ENCODE measurements at regions not wholly inside any gene's neighbourhood (a gene's known extent, or its start where the extent isn't known, plus 50 kb on each side); places are given as distances from the start of the nearest gene placed in this dataset.

- H3K4me2 ChIP-seq (ENCODE audit: low read length), result no peak overlapping the region
- no peak overlapping the region for H2AFZ ChIP-seq (ENCODE audit: low read length)
- no peak for TF ChIP-seq EZH2phosphoT487 (IDR thresholded peaks at IDR 0.05; ENCODE audit: borderline replicate concordance, low read depth, low read length)
- no peak for DNase-seq (ENCODE audit: low spot score)
- H3K9me3 ChIP-seq (ENCODE audit: low read length), result no peaks in the 10 kb centered on the region
- no peaks in the 10 kb centered on the region for H3K4me1 ChIP-seq (ENCODE audit: insufficient read depth, low read length, poor library complexity, severe bottlenecking)
- intact Hi-C loops (cut with micrococcal nuclease; ENCODE audit: unreplicated experiment), result loop anchor here (10.0 kb wide), 1 partner anchor 797 kb away; no protein-coding TSS in a partner anchor
- no peaks in the 10 kb centered on the region for H3K79me2 ChIP-seq (ENCODE audit: insufficient read depth, low read depth, low read length)
- H3K9me2 ChIP-seq (ENCODE audit: insufficient read depth, low read length), result no peaks in the 10 kb centered on the region
- H3K27ac ChIP-seq (ENCODE audit: low read depth, low read length, poor library complexity, severe bottlenecking), result no peak overlapping the region
- H4K20me1 ChIP-seq (ENCODE audit: insufficient read depth, low read length), result no peaks in the 10 kb centered on the region
- no peaks in the 10 kb centered on the region for H3K36me3 ChIP-seq (ENCODE audit: insufficient read depth, low read length)
- POLR2A ChIA-PET, result interaction anchor here (0.7 kb wide), 1 partner anchor 1702 kb away, joined by 3 read pairs; no protein-coding TSS in a partner anchor
- no peak overlapping the region for H3K4me3 ChIP-seq (ENCODE audit: low read depth, low read length, poor library complexity, severe bottlenecking)
- no TSS peak for BruUV-seq (replicated peaks)
- CTCF ChIA-PET (ENCODE audit: unreplicated experiment), result no interaction called here
These were observed 89.0 kb downstream of the NAF1 start for GRCh38 chr4:163077680-163078079.

DNA sequence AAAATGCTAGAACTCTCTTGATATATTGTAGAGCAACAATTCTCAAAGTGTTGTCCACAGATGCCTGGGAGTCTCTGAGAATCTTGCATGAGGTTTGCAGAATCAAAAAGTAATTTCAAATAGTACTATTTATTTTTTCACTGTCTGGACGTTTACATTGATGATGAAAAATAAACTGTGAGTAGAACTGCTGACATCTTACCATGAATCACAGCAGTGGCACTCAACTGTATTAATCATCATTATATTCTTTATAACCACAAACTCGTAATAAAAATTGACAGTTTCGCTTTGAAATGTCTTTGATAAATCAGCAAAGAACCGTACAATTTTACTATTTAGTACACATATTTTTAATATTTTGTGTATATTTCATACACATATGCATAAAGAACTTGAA, 94.5 kb downstream of the NAF1 start:
- H2AFZ ChIP-seq (ENCODE audit: low read length), result no peak overlapping the region
- H3K4me1 ChIP-seq (ENCODE audit: insufficient read depth, low read length, poor library complexity, severe bottlenecking), result no peaks in the 10 kb centered on the region
- POLR2A ChIA-PET, result no interaction called here
- no peaks in the 10 kb centered on the region for H4K20me1 ChIP-seq (ENCODE audit: insufficient read depth, low read length)
- intact Hi-C loops (cut with micrococcal nuclease; ENCODE audit: unreplicated experiment), result loop anchor here (10.0 kb wide), 1 partner anchor 803 kb away; no protein-coding TSS in a partner anchor
- no peaks in the 10 kb centered on the region for H3K9me3 ChIP-seq (ENCODE audit: low read length)
- no peak overlapping the region for H3K4me2 ChIP-seq (ENCODE audit: low read length)
- TF ChIP-seq, protein P1, sequence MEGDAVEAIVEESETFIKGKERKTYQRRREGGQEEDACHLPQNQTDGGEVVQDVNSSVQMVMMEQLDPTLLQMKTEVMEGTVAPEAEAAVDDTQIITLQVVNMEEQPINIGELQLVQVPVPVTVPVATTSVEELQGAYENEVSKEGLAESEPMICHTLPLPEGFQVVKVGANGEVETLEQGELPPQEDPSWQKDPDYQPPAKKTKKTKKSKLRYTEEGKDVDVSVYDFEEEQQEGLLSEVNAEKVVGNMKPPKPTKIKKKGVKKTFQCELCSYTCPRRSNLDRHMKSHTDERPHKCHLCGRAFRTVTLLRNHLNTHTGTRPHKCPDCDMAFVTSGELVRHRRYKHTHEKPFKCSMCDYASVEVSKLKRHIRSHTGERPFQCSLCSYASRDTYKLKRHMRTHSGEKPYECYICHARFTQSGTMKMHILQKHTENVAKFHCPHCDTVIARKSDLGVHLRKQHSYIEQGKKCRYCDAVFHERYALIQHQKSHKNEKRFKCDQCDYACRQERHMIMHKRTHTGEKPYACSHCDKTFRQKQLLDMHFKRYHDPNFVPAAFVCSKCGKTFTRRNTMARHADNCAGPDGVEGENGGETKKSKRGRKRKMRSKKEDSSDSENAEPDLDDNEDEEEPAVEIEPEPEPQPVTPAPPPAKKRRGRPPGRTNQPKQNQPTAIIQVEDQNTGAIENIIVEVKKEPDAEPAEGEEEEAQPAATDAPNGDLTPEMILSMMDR (conservative IDR thresholded peaks at IDR 0.05; ENCODE audit: low read length), result no peak
- no peak for TF ChIP-seq EZH2phosphoT487 (IDR thresholded peaks at IDR 0.05; ENCODE audit: borderline replicate concordance, low read depth, low read length)
- CTCF ChIA-PET (ENCODE audit: unreplicated experiment), result no interaction called here
- no TSS peak for BruUV-seq (replicated peaks)
- no peak overlapping the region for H3K27ac ChIP-seq (ENCODE audit: low read depth, low read length, poor library complexity, severe bottlenecking)
- no peak for DNase-seq (ENCODE audit: low spot score)
- no peak overlapping the region for H3K4me3 ChIP-seq (ENCODE audit: low read depth, low read length, poor library complexity, severe bottlenecking)
- no peaks in the 10 kb centered on the region; the same call in 1 of the 2 replicates for H3K9me2 ChIP-seq (ENCODE audit: insufficient read depth, low read length)
- H3K79me2 ChIP-seq (ENCODE audit: insufficient read depth, low read depth, low read length), result no peaks in the 10 kb centered on the region
- no peaks in the 10 kb centered on the region for H3K36me3 ChIP-seq (ENCODE audit: insufficient read depth, low read length)

DNA sequence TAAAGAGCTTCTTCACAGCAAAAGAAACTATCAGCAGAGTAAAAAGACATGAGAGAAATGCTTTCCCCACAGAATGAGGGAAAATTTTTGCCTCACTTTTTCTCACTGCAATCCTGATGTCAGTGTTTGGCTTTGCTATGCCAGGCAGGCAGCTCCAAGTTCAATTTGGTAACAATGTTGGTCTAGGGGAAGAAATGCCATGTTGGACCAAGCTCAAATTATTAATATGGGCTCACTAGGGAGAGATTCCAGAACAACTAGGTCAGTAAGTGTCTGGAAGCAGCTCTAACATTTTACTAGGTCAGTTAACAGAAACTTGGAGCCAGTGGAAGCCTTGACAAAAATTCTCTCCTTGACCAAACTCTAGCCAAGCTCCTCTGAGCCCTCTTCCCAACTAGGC, 95.4 kb downstream of the NAF1 start:
- Histone ChIP-seq H3K9me3 (ENCODE audit: low read length) (no peaks in the 10 kb centered on the region), H3K36me3 (ENCODE audit: insufficient read depth, low read length) (no peaks in the 10 kb centered on the region), H2AFZ (ENCODE audit: low read length) (no peak overlapping the region), H4K20me1 (ENCODE audit: insufficient read depth, low read length) (no peaks in the 10 kb centered on the region), H3K9me2 (ENCODE audit: insufficient read depth, low read length) (no peaks in the 10 kb centered on the region; the same call in 1 of the 2 replicates), H3K4me2 (ENCODE audit: low read length) (no peak overlapping the region), H3K4me3 (ENCODE audit: low read depth, low read length, poor library complexity, severe bottlenecking) (no peak overlapping the region), H3K79me2 (ENCODE audit: insufficient read depth, low read depth, low read length) (no peaks in the 10 kb centered on the region), H3K4me1 (ENCODE audit: insufficient read depth, low read length, poor library complexity, severe bottlenecking) (no peaks in the 10 kb centered on the region), H3K27ac (ENCODE audit: low read depth, low read length, poor library complexity, severe bottlenecking) (no peak overlapping the region)
- DNase-seq (ENCODE audit: low spot score), result no peak
- intact Hi-C loops (cut with micrococcal nuclease; ENCODE audit: unreplicated experiment), result loop anchor here (10.0 kb wide), 1 partner anchor 803 kb away; no protein-coding TSS in a partner anchor
- ChIA-PET CTCF (ENCODE audit: unreplicated experiment) (no interaction called here), POLR2A (interaction anchor here (0.7 kb wide), 1 partner anchor 83 kb away, joined by 3 read pairs; no protein-coding TSS in a partner anchor)
- no TSS peak for BruUV-seq (replicated peaks)
- no peak for TF ChIP-seq EZH2phosphoT487 (IDR thresholded peaks at IDR 0.05; ENCODE audit: borderline replicate concordance, low read depth, low read length)
- TF ChIP-seq, protein P1 (conservative IDR thresholded peaks at IDR 0.05; ENCODE audit: low read length), result no peak
